ENCODE measurements at regions not wholly inside any gene's neighbourhood (a gene's known extent, or its start where the extent isn't known, plus 50 kb on each side); places are given as distances from the start of the nearest gene placed in this dataset.
"Not testable (repeated sequence)": the region's sequence is repeated elsewhere in the genome, so short reads cannot be mapped to it uniquely, and the experiment has no call there.

DNA sequence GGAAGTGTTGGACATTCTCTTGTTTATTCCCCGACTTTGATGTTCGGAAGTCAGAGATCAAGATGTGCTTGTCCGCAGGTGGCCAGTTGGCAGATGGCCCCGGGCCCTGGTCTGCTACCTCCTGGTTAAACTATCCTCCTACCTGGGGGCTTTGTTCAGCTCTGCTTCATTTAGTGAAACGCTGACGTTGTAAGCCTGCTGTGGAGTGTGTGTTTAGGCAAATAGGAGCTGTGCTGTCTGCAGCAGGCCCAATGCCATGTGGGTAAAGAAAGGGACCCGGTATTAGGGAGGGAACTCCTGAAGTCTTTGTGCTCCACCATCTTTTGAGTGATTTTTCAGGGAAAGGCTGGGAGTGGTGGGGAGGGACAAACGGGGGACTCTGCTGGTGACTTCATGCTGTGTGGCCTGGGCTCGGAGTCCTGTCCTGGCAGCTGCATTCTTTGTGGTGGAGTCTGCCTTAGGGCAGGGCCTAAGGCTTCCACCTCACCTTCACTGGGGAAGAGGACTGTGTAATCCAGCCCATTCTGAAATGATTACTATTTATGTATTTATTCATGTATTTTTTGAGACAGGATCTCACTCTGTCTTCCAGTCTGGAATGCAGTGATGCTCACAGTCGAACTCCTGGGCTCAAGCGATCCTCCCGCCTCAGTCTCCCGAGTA is 171.1 kb upstream of the KLF6 start:
- Histone ChIP-seq H3K4me3 (no peak overlapping the region), H3K9me3 (no peaks in the 10 kb centered on the region), H3K36me3 (no peaks in the 10 kb centered on the region), H3K27me3 (no peaks in the 10 kb centered on the region), H3K27ac (no peak overlapping the region), H3K4me1 (peaks cover 0 to 20% (median 2%) of the 10 kb centered on the region in 4 donors)
- no peak for DNase-seq
- intact Hi-C loops (cut with DNase I; ENCODE audit: low total_unique reads) = no loop called here
- TF ChIP-seq, protein P1, sequence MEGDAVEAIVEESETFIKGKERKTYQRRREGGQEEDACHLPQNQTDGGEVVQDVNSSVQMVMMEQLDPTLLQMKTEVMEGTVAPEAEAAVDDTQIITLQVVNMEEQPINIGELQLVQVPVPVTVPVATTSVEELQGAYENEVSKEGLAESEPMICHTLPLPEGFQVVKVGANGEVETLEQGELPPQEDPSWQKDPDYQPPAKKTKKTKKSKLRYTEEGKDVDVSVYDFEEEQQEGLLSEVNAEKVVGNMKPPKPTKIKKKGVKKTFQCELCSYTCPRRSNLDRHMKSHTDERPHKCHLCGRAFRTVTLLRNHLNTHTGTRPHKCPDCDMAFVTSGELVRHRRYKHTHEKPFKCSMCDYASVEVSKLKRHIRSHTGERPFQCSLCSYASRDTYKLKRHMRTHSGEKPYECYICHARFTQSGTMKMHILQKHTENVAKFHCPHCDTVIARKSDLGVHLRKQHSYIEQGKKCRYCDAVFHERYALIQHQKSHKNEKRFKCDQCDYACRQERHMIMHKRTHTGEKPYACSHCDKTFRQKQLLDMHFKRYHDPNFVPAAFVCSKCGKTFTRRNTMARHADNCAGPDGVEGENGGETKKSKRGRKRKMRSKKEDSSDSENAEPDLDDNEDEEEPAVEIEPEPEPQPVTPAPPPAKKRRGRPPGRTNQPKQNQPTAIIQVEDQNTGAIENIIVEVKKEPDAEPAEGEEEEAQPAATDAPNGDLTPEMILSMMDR (IDR thresholded peaks at IDR 0.05) = no peak

DNA sequence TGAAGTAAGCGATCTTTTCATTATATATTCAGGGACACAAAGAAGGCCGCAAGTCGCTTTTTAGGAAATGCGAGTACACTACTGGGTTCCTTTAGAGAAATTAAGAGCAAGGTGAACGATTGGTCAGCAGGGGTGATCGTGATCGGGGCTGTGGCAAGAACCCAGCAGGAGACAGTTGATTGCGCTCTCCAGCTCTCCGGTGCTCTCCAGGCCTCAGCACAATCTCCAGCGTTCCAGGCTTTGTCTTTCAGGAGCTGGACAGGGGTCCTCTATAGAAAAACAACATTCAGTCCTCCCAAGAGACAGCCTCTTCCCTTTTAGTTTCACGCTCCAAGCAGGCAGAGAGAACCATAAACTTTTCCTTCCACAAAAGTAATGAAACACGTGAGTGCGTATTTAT is 170.5 kb upstream of the KLF6 start:
- DNase-seq = no peak
- intact Hi-C loops (cut with DNase I; ENCODE audit: low total_unique reads) = no loop called here
- H3K36me3 ChIP-seq = no peaks in the 10 kb centered on the region
- no peaks in the 10 kb centered on the region for H3K9me3 ChIP-seq
- TF ChIP-seq, protein P1 (IDR thresholded peaks at IDR 0.05) = no peak
- H3K4me1 ChIP-seq = peaks cover 0 to 17% (median 2%) of the 10 kb centered on the region in 4 donors
- no peak overlapping the region for H3K27ac ChIP-seq
- H3K27me3 ChIP-seq = no peaks in the 10 kb centered on the region
- no peak overlapping the region for H3K4me3 ChIP-seq

DNA sequence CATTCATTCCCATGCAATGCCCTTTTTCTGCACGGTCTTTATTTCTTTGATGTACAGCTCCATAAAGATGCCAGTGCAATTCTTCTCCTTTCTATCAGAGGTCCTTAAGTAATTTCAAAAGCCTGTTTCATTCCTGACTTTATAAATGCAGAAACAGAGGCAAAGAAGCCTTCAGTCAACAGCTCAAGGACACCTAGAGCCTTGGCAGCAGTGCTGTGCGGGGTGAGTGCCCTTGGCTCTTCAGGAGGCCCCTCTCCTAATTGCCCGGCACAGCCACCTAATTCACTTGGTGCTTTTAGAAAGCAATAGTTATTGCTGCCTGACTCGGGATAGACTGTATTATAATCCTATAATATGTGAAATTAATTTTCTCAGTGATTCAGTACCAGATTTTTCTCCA is 169.6 kb upstream of the KLF6 start:
- no peak for DNase-seq

DNA sequence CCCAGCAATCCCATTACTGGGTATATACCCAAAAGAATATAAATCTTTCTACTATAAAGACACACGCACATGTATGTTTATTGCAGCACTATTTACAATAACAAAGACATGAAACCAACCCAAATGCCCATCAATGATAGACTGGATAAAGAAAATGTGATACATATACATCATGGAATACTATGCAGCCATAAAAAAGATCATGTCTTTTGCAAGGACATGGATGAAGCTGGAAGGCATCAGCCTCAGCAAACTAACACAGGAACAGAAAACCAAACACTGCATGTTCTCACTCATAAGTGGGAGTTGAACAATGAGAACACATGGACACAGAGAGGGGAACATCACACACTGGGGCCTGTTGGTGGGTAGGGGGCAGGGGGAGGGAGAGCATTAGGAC is 169.0 kb upstream of the KLF6 start:
- H3K4me3 ChIP-seq; intact Hi-C loops (cut with DNase I; ENCODE audit: low total_unique reads): not testable (repeated sequence)

More for the DNA sequence above, 169.6 kb upstream of the KLF6 start:
- intact Hi-C loops (cut with DNase I; ENCODE audit: low total_unique reads) = no loop called here
- Histone ChIP-seq H3K27me3 (no peaks in the 10 kb centered on the region), H3K4me1 (peaks cover 0 to 8% (median under 1%) of the 10 kb centered on the region in 4 donors), H3K9me3 (no peaks in the 10 kb centered on the region), H3K4me3 (no peak overlapping the region), H3K27ac (no peak overlapping the region), H3K36me3 (no peaks in the 10 kb centered on the region)
- TF ChIP-seq, protein P1 (IDR thresholded peaks at IDR 0.05) = no peak

DNA sequence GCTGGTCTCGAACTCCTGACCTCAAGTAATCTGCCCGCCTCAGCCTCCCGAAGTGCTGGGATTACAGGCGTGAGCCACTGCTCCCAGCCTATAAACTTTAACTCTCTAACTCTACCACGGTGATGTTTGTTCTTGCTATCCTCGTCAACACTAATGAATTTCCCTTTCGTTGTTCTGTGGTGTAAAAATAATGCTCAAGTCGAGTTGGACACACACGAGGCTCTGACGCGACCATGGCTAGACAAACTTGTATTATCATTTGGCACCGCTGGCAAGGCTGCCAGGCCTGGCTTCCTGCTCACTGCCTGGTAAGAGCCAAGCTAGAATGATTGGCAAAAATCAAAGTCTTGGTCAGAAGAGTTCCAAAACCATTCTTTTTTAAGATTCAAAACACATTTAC is 167.0 kb upstream of the KLF6 start:
- intact Hi-C loops (cut with DNase I; ENCODE audit: low total_unique reads) = no loop called here
- peak; percentile 58 to 79 for DNase-seq
- Histone ChIP-seq H3K4me1 (peaks cover 0 to 8% (median 0%) of the 10 kb centered on the region in 4 donors), H3K27ac (peak overlapping the region; percentile 45 to 52), H3K27me3 (no peaks in the 10 kb centered on the region), H3K9me3 (no peaks in the 10 kb centered on the region), H3K36me3 (no peaks in the 10 kb centered on the region), H3K4me3 (no peak overlapping the region)
- TF ChIP-seq, protein P1 (IDR thresholded peaks at IDR 0.05) = no peak

More for the DNA sequence above, 169.0 kb upstream of the KLF6 start:
- not testable (repeated sequence) for H3K27me3 ChIP-seq, H3K36me3 ChIP-seq, H3K27ac ChIP-seq, DNase-seq, H3K9me3 ChIP-seq, H3K4me1 ChIP-seq

DNA sequence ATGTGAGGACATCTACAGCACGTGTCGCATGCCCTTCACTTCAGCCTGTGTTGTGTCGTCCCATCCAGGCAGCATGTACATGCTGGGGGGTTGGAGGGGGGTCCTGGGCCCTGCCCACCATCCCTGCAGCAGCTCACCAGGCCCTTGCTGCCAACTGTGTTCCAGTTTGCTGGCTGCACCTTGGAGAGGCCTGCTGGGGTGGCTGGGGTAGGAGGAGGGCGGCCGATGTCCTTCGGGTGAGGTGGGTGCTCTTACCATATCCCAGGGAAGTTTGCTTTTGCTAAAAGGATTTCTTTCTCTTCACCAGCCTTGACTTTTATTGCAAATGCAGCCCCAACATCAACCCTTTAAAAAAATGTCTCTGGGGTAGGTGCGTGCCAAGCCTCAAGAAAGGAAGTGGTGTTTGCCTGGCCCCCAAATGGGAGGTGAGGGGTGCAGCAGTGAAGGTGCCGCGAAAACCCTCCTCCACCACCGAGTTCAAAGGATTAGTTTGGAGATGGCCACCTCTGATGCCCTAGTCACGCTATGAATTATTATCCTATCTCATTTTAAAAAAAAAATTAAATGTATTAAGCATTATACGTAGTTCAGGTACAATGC is 165.8 kb upstream of the KLF6 start:
- DNase-seq = no peak
- peaks cover 0 to 20% (median under 1%) of the 10 kb centered on the region in 4 donors for H3K4me1 ChIP-seq
- intact Hi-C loops (cut with DNase I; ENCODE audit: low total_unique reads) = no loop called here
- H3K27ac ChIP-seq = no peak overlapping the region
- H3K9me3 ChIP-seq = no peaks in the 10 kb centered on the region
- H3K27me3 ChIP-seq = no peaks in the 10 kb centered on the region
- H3K4me3 ChIP-seq = no peak overlapping the region
- H3K36me3 ChIP-seq = no peaks in the 10 kb centered on the region
- TF ChIP-seq, protein P1 (IDR thresholded peaks at IDR 0.05) = no peak
